ENCODE measurements at regions not wholly inside any gene's neighbourhood (a gene's known extent, or its start where the extent isn't known, plus 50 kb on each side); places are given as distances from the start of the nearest gene placed in this dataset.

- no peak for DNase-seq
- Histone ChIP-seq H3K27me3 (no peaks in the 10 kb centered on the region), H3K4me3 (replicated peaks in 1 of 3) (no peak overlapping the region), H3K9me3 (no peaks in the 10 kb centered on the region), H3K36me3 (no peaks in the 10 kb centered on the region), H3K4me1 (no peaks in the 10 kb centered on the region), H3K27ac (no peak overlapping the region)
- TF ChIP-seq POLR2A (IDR thresholded peaks at IDR 0.05) (no peak), CTCF (IDR thresholded peaks at IDR 0.05) (no peak)
- WGBS, 2 donors: 67 to 68% methylated on average over 6 of the region's 6 CpGs
- intact Hi-C loops (cut with DNase I): no loop called here
Observed at GRCh38 chr10:121002586-121003205, 151.5 kb downstream of the WDR11 start.

- Histone ChIP-seq H3K4me3 (replicated peaks in 1 of 3) (no peak overlapping the region), H3K27ac (no peak overlapping the region), H3K36me3 (no peaks in the 10 kb centered on the region), H3K27me3 (no peaks in the 10 kb centered on the region), H3K4me1 (no peaks in the 10 kb centered on the region), H3K9me3 (no peaks in the 10 kb centered on the region)
- no peak for DNase-seq
- 80 to 92% methylated on average over 5 of the region's 5 CpGs for whole genome bisulfite sequencing, 2 donors
- no peak for TF ChIP-seq CTCF (IDR thresholded peaks at IDR 0.05)
- TF ChIP-seq POLR2A (IDR thresholded peaks at IDR 0.05): no peak
- intact Hi-C loops (cut with DNase I): no loop called here
Observed at GRCh38 chr10:121005948-121006587, 154.9 kb downstream of the WDR11 start.

- Histone ChIP-seq H3K27me3 (no peaks in the 10 kb centered on the region), H3K9me3 (no peaks in the 10 kb centered on the region), H3K36me3 (no peaks in the 10 kb centered on the region), H3K4me3 (replicated peaks in 1 of 3) (no peak overlapping the region), H3K4me1 (no peaks in the 10 kb centered on the region), H3K27ac (no peak overlapping the region)
- no peak for TF ChIP-seq CTCF (IDR thresholded peaks at IDR 0.05)
- no peak for TF ChIP-seq POLR2A (IDR thresholded peaks at IDR 0.05)
- 61 to 78% methylated on average over 2 of the region's 2 CpGs for WGBS, 2 donors
- intact Hi-C loops (cut with DNase I): no loop called here
- DNase-seq: no peak
Observed at GRCh38 chr10:121007264-121007663, 156.1 kb downstream of the WDR11 start.

- no peaks in the 10 kb centered on the region for H3K27me3 ChIP-seq
- H3K36me3 ChIP-seq: no peaks in the 10 kb centered on the region
- TF ChIP-seq CTCF (IDR thresholded peaks at IDR 0.05): no peak
- no peak for TF ChIP-seq POLR2A (IDR thresholded peaks at IDR 0.05)
- H3K9me3 ChIP-seq: no peaks in the 10 kb centered on the region
- H3K4me3 ChIP-seq (replicated peaks in 1 of 3): no peak overlapping the region
- H3K4me1 ChIP-seq: no peaks in the 10 kb centered on the region
- intact Hi-C loops (cut with DNase I): no loop called here
- 89 to 91% methylated on average over 3 of the region's 3 CpGs for WGBS, 2 donors
- no peak overlapping the region for H3K27ac ChIP-seq
- DNase-seq: no peak
Observed at GRCh38 chr10:121015916-121016315, 164.8 kb downstream of the WDR11 start.

DNA sequence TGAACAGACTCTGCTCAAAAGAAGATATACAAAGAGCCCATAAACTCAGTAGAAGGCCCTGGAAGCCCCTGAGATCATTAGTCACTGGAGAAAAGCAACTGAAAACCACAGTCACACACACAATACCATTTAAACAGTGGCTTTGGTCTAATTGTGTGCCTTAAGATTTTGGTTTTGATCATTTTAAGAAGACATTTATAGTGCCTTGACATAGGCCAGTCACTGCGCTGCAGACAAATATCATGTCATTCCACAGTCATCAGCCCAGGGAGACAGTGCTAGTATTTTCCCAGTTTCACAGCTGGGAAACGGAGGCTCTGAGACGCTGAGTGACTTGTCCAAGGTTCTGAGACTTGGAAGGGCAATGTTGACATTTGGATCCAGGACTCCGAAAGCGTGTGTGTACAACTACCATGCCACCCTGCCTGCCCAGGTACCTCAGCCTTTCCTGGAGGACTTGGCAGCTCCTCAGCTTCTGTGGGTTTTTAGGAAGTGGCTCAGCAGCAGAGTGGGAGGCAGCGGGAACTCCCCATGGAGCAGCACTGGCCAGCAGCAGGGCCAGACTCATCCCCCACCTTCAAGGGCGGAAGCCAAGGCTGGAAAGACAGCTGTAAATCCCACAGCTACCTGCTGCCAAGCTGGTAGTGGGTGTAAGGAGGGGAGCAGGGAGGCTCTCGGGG lies 173.9 kb downstream of the WDR11 start:
- H3K9me3 ChIP-seq: no peaks in the 10 kb centered on the region
- no peaks in the 10 kb centered on the region for H3K27me3 ChIP-seq
- no peaks in the 10 kb centered on the region for H3K4me1 ChIP-seq
- intact Hi-C loops (cut with DNase I): no loop called here
- no peak for DNase-seq
- no peak overlapping the region for H3K4me3 ChIP-seq (replicated peaks in 1 of 3)
- no peak overlapping the region for H3K27ac ChIP-seq
- no peaks in the 10 kb centered on the region for H3K36me3 ChIP-seq
- TF ChIP-seq POLR2A (IDR thresholded peaks at IDR 0.05) (no peak), CTCF (IDR thresholded peaks at IDR 0.05) (no peak)
- WGBS, 2 donors: 73 to 84% methylated on average over 6 to 8 of the region's 8 CpGs

Data from thyroid gland (tissue), 4 donors.